Breast epithelium (tissue), 3 donors: ENCODE measurements at regions not wholly inside any gene's neighbourhood (a gene's known extent, or its start where the extent isn't known, plus 50 kb on each side); places are given as distances from the start of the nearest gene placed in this dataset.

Experiments
- CTCF ChIP-seq, 3 donors: fragments of 450-650 bp; IDR thresholded peaks; one replicate each; pipeline ENCODE4 v1.5.1; 2016 to 2017; ENCODE audit warnings: antibody characterized with exemption in 3 of 3, mild to moderate bottlenecking in 3 of 3, moderate library complexity in 3 of 3
- POLR2A ChIP-seq: fragments of 450-650 bp; IDR thresholded peaks from one replicate; pipeline ENCODE4 v1.6.1; 2016; ENCODE audit warnings: antibody characterized with exemption, mild to moderate bottlenecking, moderate library complexity

- no peak for TF ChIP-seq CTCF (IDR thresholded peaks at IDR 0.05)
- no peak for TF ChIP-seq POLR2A
Measured at GRCh38 chr3:96027718-96028117, 786.7 kb upstream of the EPHA6 start.
